Lower leg skin (tissue), 3 donors: ENCODE measurements at regions not wholly inside any gene's neighbourhood (a gene's known extent, or its start where the extent isn't known, plus 50 kb on each side); places are given as distances from the start of the nearest gene placed in this dataset.

ENCODE experiments used
- POLR2A ChIP-seq, 2 donors: fragments of 450-650 bp; IDR thresholded peaks; one replicate each; pipeline ENCODE4 v1.6.1; 2016 to 2017; ENCODE audit warnings: antibody characterized with exemption in 2 of 2, mild to moderate bottlenecking in 1 of 2, moderate library complexity in 1 of 2
- TF ChIP-seq, protein P1 (sequence below), 3 donors: fragments of 450-650 bp; IDR thresholded peaks; one replicate each; pipeline ENCODE4 v1.5.1; 2016; ENCODE audit warnings: antibody characterized with exemption in 3 of 3, mild to moderate bottlenecking in 3 of 3, moderate library complexity in 2 of 3

DNA sequence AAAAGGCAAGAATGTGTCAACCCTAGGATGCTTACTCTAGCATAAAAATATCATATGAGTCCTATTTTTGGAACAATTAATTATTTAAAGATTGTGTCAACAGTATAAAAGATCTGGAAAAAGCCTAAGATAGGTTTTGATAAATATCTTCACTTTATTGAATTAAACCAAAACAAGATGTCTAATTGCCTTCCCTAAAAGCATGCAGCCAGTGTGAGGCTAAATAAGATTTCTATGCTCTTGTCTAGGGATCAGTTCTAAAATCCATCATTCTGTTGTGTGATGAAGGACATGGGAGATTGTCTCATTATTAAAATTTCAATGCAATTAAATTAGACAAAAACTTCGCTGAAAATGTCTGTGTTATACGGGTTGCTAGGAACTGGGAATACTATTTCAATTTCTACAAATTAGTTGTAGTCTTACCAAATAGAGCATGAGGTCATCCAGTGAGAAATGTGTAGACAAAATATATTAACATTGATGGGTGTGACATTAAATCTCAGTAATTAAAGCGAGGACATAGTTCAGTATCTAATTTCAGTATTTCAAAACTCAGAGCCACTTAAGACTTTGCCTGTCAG lies 535.6 kb upstream of the FSIP2 start:
- TF ChIP-seq, protein P1, sequence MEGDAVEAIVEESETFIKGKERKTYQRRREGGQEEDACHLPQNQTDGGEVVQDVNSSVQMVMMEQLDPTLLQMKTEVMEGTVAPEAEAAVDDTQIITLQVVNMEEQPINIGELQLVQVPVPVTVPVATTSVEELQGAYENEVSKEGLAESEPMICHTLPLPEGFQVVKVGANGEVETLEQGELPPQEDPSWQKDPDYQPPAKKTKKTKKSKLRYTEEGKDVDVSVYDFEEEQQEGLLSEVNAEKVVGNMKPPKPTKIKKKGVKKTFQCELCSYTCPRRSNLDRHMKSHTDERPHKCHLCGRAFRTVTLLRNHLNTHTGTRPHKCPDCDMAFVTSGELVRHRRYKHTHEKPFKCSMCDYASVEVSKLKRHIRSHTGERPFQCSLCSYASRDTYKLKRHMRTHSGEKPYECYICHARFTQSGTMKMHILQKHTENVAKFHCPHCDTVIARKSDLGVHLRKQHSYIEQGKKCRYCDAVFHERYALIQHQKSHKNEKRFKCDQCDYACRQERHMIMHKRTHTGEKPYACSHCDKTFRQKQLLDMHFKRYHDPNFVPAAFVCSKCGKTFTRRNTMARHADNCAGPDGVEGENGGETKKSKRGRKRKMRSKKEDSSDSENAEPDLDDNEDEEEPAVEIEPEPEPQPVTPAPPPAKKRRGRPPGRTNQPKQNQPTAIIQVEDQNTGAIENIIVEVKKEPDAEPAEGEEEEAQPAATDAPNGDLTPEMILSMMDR (IDR thresholded peaks at IDR 0.05) = no peak
- no peak for TF ChIP-seq POLR2A (IDR thresholded peaks at IDR 0.05)
